Posterior vena cava (tissue), 2 donors: ENCODE measurements at regions not wholly inside any gene's neighbourhood (a gene's known extent, or its start where the extent isn't known, plus 50 kb on each side); places are given as distances from the start of the nearest gene placed in this dataset.
"Not testable (repeated sequence)": the region's sequence is repeated elsewhere in the genome, so short reads cannot be mapped to it uniquely, and the experiment has no call there.

Experiments
- DNase-seq: peaks from one replicate; pipeline ENCODE4 v3.0.0-alpha.2; 2020; ENCODE audit warnings: low spot score
- intact Hi-C, 2 donors: fragments of 100-400 bp; cut with DNase I; formaldehyde crosslinking; loops; one replicate each; pipeline versions ENCODE4 v1.14.1 to v1.14.2; 2022 to 2023
- donor health status: DM: yes; HTN: yes; CAD: no.
- donor health status: DM: yes; HTN: yes; CAD: no.

DNA sequence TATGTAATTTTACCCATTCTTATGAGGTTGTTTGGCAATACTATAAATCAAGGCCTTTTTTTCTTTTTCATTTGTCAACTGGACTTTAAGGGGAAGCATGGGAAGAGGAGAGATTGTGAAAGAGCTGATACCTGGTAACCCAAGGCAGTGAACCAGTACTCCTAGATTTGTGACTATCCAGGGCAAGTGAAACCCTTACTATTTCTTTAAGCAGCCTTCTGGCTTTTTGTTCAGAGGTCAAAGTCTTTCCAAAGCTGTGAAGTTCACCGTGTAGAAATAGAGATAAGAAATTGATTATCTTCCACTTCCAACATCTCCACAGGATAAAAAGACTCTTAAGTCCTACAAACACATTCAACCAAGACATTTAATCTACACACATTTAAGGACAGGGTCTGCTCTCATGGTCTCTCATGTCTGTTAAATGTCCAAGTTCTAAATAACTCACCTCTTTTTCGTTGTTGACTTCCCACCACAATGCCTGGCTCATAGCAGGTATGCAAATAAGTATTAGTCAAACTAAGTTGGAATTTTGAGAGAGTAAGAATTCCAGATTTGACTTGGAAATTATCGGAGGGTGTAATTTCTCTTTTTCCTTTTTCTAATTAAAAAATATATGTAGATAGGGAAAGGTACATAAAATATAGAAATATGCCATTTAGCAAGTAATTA lies 485.8 kb downstream of the STK39 start:
- intact Hi-C loops, result no loop called here
- DNase-seq, result no peak

DNA sequence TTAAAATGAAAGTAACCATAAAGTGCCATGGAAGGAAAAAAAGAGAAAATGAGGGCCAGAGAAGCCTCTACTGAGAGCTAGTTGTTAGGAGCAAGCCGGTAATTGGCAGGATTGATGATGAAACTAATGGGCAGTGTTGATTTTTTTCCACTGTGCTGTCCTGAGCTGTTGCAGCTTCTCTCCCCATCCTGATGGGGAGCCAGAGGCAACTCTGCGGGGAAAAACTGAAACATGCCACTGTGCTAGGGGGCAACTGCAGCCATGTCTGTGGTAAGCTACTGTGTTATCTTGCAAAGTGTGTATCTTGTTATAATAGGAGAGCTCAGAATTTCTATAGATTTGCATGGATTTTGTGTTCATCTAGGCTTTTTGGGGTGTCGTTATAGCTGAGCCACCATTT lies 487.9 kb downstream of the STK39 start:
- no peak for DNase-seq

DNA sequence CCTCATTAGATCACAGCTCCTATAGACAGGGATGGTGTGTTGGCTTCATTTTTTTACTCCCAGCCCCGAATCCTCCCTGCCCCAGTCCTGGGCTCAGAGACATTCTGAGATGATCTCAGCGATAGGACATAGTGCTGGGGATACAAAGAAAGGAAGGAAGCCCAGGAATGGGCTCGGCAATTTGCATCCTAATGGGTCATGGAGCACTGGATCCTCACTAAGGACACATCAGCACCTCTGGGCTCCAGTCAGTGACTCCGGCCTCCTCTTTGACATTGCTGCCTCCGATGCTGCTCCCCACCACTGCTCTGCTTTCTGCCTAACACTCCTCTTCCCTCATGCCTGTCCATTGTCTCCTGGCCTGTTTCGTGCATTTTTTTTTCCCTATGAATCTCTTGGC lies 489.1 kb downstream of the STK39 start:
- DNase-seq, result peak; percentile 67
- intact Hi-C loops, result no loop called here

More for the DNA sequence above, 487.9 kb downstream of the STK39 start:
- intact Hi-C loops, result no loop called here

DNA sequence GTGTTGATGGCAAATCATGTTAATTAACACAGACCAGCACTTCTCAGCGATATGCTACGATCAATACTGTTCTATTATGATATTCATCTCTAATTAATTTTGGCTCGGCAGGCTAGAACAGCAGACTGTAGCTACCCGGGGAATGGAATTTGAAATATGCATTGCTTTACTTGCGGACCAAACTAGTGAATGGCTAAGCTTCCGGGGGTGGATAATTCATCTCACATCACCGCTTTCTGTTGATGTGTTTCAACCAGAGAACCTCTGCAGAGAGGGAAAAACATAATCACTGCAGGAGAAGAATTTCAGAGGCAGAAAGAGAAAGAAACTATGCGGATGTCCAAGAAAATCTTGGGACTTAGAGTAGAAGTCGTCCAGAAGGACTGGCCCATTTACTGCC lies 490.9 kb downstream of the STK39 start:
- intact Hi-C loops, result no loop called here

DNA sequence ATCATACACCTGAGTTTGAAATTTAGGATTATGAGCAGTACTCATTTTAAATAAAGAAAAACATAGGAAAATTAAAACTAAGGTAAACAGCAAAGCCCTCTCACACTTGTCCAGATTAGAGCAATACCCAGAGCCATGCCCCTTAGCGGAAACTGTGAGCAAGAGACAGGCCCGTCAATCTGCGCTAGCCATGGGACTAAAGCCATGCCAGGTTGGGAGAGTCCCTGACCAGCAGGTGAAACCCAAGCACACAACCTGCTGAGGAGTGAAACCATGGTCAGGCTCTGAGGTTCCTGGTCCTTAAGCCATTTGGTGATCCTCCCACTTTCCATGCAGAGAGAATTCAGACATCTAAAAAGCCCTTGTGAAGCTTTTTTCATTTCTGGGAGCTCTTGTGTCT lies 494.3 kb downstream of the STK39 start:
- DNase-seq, result no peak
- intact Hi-C loops, result no loop called here

More for the DNA sequence above, 490.9 kb downstream of the STK39 start:
- DNase-seq, result no peak

DNA sequence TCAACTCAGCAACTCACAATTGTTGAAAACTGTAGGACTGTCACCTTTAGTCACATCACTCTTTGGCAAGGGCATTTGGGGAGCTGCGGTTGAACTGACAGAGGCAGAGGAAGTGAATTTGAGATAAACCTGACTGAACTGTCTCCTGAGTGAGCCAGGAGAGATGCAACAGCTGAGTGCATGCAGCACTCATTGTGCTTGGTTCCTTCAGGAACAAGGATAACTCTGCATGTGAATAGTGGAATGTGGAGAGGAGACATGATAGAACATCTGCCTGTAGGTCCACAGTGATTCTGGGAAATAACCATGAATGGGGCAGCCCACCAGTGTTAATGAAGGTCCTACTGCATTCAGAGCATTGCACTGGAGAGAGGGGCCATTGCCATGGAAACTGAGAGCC lies 494.7 kb downstream of the STK39 start:
- intact Hi-C loops, result no loop called here
- DNase-seq, result no peak

DNA sequence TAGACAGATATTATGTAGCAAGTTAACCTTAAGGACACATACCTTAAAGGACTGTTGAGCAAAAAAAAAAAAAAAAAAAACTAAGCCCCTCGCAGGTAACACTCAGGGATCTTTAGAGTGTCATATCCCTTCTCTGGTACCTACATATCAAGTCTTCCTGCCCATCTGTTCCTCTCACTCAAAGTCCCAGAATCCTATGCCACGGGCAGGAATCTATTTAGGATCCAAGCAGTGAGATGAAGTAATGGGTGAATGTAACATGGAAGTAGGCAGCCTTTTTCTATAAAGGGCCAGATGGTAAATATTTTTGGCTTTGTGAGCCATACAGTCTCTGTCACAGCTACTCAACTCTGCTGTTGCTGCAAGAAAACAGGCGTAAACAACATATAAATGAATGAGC lies 496.7 kb downstream of the STK39 start:
- intact Hi-C loops, result no loop called here
- DNase-seq, result no peak

DNA sequence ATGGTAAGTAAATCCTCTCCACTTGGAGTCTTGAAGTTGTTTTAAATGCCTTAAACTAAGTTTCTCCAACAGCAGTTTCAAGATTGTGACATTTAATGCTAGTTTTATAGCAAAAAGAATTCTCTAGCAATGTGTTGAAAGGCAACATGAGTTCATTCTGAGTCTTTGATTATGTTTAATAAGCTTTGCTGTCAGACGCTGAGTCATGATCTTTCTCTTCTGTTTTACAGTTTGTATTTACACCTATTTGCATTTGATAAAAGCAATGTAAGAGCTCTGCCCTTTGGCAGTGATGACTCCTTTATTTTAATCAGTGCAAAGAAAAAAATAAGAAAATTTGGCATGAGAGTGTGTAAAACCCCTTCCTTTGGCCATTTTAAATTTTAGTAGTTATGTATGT lies 497.7 kb downstream of the STK39 start:
- no peak for DNase-seq
- intact Hi-C loops, result no loop called here

DNA sequence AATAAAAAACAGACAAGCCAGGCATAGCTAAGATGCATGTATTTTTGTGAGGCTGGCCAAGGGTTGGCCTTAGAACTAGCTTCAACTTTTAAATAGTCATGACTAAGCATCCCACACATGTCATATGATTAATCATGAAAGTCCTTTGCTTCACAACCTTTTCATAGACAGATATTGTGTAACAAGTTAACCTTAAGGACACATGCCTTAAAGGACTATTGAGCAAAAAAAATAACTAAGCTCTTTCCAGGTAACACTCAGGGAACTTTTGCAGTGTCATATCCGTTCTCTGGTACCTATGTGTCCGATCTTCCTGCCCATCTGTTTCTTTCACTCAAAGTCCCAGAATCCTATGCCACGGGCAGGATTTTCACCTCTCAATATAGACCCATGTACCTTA lies 498.4 kb downstream of the STK39 start:
- DNase-seq, result no peak

DNA sequence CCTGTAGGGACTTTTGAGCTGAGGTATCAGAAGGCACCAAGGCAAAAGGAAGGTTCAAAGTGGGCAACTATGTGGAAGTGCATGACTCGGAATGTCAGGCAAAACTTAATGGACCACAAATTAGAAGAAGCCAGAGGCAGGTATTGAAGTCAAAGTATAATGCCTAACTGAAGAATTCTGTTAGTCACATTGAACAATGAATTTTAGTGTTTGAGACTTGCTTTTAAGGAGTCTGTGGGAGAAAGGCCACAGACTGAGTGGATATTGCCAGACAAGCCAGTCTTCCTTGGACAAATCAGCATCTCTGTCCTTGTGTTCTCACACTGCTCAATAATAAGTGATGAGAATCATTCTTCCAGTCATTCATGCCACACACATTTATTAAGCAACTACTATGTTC lies 498.9 kb downstream of the STK39 start:
- no peak for DNase-seq
- intact Hi-C loops, result no loop called here

More for the DNA sequence above, 498.4 kb downstream of the STK39 start:
- intact Hi-C loops, result no loop called here

DNA sequence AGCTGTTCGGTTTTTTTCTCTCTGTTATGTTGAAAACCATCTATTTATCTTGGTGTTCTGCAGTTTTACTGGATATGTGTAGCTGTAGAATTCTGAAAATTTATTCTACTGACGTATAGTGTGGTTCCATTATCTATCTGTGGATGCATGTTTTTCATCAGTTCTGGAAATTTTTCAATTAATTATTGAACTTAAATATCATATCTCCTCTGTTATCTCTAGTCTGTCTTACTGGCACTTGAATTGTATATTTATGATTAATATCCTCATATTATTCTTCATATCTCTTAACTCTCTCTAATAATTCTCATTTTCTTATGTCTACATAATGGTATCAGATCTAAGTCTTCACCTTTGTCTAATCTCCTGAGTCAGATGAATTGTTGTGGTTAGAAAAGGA lies 501.7 kb downstream of the STK39 start:
- intact Hi-C loops, result no loop called here

DNA sequence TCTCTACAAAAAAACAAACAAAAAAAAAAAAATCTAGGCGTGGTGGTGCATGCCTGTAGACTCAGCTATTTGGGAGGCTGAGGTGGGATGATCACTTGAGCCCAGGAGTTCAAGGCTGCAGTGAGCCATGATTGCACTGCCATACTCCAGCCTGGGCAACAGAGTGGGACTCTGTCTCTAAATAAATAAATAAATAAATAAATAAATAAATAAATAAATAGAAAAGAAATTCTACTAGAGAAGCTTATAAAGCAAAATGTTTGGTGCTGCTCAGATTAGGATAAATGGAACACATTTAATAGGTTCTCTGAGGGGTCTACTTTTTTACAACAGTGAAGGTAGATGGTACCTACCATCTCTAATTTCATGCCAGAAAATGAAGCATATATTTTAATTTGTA lies 507.5 kb downstream of the STK39 start:
- DNase-seq, intact Hi-C loops: not testable (repeated sequence)

More for the DNA sequence above, 501.7 kb downstream of the STK39 start:
- no peak for DNase-seq

DNA sequence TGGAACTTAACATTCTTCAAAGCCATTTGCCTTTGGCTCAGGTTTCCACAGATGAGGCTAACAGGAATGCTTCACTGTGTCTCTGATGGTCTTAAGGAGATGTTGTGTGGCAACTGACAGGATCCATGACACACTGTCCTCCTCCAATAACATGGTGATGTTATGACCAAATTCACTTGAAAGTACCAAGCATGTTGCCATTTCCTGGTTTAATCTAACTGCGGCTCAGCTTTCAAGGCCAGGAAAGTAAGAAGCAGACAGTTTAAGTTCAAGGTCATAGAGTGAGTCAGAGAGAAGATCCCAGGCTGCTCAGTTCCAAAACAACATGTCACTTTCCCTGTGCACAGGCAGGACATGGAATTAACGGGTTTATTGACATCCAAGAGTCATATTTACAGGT lies 513.6 kb downstream of the STK39 start:
- no peak for DNase-seq
- intact Hi-C loops, result loop anchor here in 1 of 2 donors (5.0 kb wide), 1 partner anchor 579 kb away; no protein-coding TSS in a partner anchor

DNA sequence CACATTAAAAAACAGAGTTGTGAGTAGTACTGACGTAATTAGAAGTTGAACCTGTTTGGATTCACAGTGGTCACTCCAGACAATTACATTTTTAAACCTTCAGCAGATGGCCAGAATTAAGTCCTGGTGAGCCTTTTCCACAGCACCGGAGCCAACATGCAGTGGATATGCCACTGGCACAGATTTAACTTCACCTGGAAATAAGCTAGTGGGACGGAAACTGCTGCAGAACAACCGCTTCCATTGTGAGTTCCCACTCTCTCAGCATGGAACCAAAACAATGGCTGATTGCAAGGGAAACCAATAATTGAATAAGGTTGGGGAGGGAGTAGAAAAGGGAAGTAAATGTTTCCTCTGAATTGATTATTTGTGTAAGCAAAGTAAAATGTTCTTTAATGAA lies 515.1 kb downstream of the STK39 start:
- intact Hi-C loops, result loop anchor here in 1 of 2 donors (5.0 kb wide), 1 partner anchor 580 kb away; no protein-coding TSS in a partner anchor
- DNase-seq, result no peak

DNA sequence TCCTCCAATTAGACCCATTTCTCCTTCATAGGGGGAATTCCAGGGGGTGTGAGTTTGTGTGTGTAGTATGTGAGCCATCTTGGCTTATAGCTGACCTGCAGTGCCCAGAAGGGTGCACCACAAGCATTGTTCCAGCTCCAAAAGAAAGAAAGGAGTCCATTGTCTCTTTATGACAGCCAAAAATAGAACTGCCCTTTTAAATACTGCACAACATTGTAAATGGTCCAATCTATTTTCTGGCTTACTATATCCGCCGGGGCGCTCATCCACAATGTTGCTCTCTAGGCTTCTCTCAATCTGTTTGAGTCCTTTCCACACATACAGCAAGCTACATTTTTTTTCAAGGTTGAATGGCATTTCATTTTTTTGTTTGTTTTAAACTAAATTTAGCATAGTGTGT lies 517.5 kb downstream of the STK39 start:
- no peak for DNase-seq
- intact Hi-C loops, result loop anchor here in 1 of 2 donors (5.0 kb wide), 1 partner anchor 582 kb away; no protein-coding TSS in a partner anchor

DNA sequence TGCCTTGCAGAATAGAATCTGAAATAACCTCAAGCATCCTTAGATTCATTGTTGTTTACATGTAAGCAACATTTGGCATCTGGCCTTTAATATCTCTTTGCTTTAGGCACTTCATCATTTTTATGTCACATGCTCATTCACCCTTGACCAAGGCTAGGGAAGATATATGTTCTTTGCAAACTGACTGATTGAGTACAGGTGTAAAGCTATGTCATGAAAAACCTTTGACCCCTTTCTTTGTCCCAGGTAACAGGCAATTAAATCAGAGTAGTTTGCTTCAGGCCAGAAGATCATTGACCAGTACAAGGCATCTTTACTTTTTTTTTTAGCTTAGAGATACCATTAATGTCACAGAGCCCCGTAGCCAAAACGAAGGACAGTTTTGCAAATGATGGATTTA lies 520.6 kb downstream of the STK39 start:
- no peak for DNase-seq
- intact Hi-C loops, result no loop called here

DNA sequence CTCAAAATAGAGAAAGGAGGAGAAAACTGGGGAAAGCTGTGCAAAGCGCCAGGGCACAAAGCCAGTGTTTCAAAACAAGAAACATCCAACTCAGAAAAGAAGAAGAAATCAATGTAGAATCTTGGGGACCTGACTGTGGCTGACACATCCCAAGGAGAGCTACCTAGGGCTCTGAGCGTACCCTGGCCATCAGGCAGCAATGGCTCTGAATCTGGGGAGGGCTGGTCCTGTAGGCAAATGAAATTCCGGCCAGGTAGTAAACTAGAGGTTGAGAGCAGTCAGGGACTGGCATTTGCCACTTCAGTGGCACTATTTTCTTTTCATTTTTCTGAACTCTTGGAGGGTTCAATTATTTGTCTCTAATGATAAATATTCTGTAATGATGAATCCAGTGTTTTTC lies 525.8 kb downstream of the STK39 start:
- intact Hi-C loops, result no loop called here
- no peak for DNase-seq

DNA sequence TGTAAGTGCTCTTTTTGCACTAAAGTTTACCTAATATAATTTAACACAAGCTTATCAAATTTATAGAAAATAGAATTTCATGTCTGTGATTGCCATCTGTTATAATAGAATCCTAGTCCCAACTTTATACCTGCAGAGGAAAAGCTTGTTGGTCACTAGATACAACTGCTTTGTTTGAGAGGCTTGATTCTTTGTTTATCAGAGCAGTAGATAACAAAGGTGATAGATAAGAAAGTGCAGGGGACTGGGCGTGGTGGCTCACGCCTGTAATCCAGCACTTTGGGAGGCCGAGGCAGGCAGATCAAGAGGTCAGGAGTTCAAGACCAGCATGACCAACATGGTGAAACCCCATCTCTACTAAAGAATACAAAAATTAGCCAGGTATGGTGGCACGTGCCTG lies 528.0 kb downstream of the STK39 start:
- DNase-seq, result no peak
- intact Hi-C loops, result no loop called here

DNA sequence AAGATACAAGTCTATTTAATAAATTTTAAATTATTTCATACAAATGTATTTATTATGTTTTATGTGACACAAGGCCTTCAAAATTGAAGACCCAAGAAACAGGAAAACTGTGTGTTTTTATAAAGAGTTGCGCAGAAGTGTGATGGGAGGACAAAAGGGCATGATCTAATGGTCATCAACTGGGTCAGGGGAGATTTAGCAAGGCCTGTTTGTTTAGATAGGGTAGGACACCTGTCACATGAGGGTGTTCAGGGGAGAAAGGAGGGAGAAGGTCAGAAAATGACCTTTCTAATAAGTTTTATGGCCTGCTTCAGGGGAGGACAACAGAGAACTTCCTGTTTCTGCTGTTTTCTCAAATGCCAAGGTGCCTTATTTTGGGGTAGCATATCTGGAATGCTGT lies 528.8 kb downstream of the STK39 start:
- DNase-seq, result no peak

DNA sequence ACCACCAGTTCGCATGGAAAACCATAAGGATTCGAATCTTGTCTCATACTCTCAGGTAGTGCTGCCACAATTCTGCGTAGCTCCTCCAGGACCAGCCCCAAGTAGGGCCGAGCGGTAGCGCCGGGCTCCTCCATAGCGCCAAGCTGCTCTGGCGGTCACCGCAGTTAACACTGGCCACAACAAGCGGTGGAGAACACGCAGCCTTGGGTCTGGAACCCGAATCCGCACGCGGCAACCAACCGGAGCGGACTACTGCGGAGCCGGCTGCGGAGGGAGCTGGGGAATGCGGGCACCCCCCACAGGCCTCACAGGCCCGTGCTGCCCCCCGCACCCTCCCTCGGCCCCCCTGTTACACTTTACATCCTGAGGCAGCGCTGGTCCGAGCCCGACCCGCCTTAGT lies 531.5 kb downstream of the STK39 start:
- DNase-seq, result no peak
- intact Hi-C loops, result no loop called here

More for the DNA sequence above, 528.8 kb downstream of the STK39 start:
- intact Hi-C loops, result no loop called here

DNA sequence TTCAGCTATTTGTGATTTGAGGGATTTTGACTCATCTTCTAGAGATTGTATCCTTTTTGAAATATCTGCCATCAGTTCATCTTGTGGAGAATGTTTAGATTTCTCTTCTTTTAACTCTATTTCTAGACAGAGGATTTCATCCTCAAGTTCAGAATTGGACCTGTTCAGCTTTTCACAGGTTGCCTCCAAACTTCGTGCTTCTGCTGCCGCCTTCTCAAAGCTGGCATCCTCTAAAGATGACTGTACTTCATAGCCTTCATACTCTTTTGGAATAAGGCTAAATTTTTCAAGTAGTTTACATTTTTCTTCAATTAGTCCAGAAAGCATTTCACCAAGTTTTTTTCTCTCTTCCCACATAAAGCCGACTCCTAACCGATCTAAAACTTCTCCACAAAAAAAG lies 531.9 kb downstream of the STK39 start:
- DNase-seq, intact Hi-C loops: not testable (repeated sequence)
